ENCODE measurements at regions not wholly inside any gene's neighbourhood (a gene's known extent, or its start where the extent isn't known, plus 50 kb on each side); places are given as distances from the start of the nearest gene placed in this dataset.
"Not testable (repeated sequence)": the region's sequence is repeated elsewhere in the genome, so short reads cannot be mapped to it uniquely, and the experiment has no call there.

- H3K36me3 ChIP-seq = no peaks in the 10 kb centered on the region
- H3K27me3 ChIP-seq = no peaks in the 10 kb centered on the region
- DNase-seq = no peak
- TF ChIP-seq CTCF (IDR thresholded peaks at IDR 0.05) = no peak
- TF ChIP-seq POLR2A (IDR thresholded peaks at IDR 0.05) = no peak
- no peaks in the 10 kb centered on the region for H3K9me3 ChIP-seq
- H3K27ac ChIP-seq = no peak overlapping the region
- intact Hi-C loops (cut with DNase I) = no loop called here
- ATAC-seq = no peak
- H3K4me3 ChIP-seq = no peak overlapping the region
- H3K4me1 ChIP-seq = no peaks in the 10 kb centered on the region
Observed at GRCh38 chr12:17020765-17021164, 414.8 kb upstream of the LMO3 start.

- Histone ChIP-seq H3K36me3 (no peaks in the 10 kb centered on the region), H3K4me3 (no peak overlapping the region), H3K27me3 (no peaks in the 10 kb centered on the region), H3K4me1 (no peaks in the 10 kb centered on the region), H3K9me3 (no peaks in the 10 kb centered on the region), H3K27ac (no peak overlapping the region)
- intact Hi-C loops (cut with DNase I) = no loop called here
- TF ChIP-seq CTCF (IDR thresholded peaks at IDR 0.05) (no peak), POLR2A (IDR thresholded peaks at IDR 0.05) (no peak)
- DNase-seq (no peak), ATAC-seq (no peak)
- WGBS (ENCODE audit: insufficient coverage, low coverage, low lambda C conversion rate, missing lambda C conversion rate) = 39% methylated on average over 3 of the region's 3 CpGs
Observed at GRCh38 chr12:17017402-17017801, 411.4 kb upstream of the LMO3 start.

- H3K36me3 ChIP-seq = no peaks in the 10 kb centered on the region
- H3K4me3 ChIP-seq = no peak overlapping the region
- no peak overlapping the region for H3K27ac ChIP-seq
- 61% methylated on average over 3 of the region's 7 CpGs for WGBS (ENCODE audit: insufficient coverage, low coverage, low lambda C conversion rate, missing lambda C conversion rate)
- no peak for TF ChIP-seq CTCF (IDR thresholded peaks at IDR 0.05)
- TF ChIP-seq POLR2A (IDR thresholded peaks at IDR 0.05) = no peak
- DNase-seq (no peak), ATAC-seq (no peak)
- no peaks in the 10 kb centered on the region for H3K9me3 ChIP-seq
- no peaks in the 10 kb centered on the region for H3K4me1 ChIP-seq
- intact Hi-C loops (cut with DNase I) = no loop called here
- no peaks in the 10 kb centered on the region for H3K27me3 ChIP-seq
Observed at GRCh38 chr12:17016116-17016864, 410.3 kb upstream of the LMO3 start.

- no peaks in the 10 kb centered on the region for H3K36me3 ChIP-seq
- TF ChIP-seq CTCF (IDR thresholded peaks at IDR 0.05) (no peak), POLR2A (IDR thresholded peaks at IDR 0.05) (no peak)
- H3K9me3 ChIP-seq = no peaks in the 10 kb centered on the region
- H3K27me3 ChIP-seq = no peaks in the 10 kb centered on the region
- intact Hi-C loops (cut with DNase I) = no loop called here
- H3K4me1 ChIP-seq = no peaks in the 10 kb centered on the region
- no peak for ATAC-seq
- no peak overlapping the region for H3K27ac ChIP-seq
- WGBS (ENCODE audit: insufficient coverage, low coverage, low lambda C conversion rate, missing lambda C conversion rate) = no CpG with 5 or more reads among the region's 1 CpG
- no peak for DNase-seq
- H3K4me3 ChIP-seq = no peak overlapping the region
Observed at GRCh38 chr12:17015501-17015900, 409.5 kb upstream of the LMO3 start.

GRCh38 chr12:17007442-17008040, 401.6 kb upstream of the LMO3 start:
- H3K4me1 ChIP-seq; intact Hi-C loops (cut with DNase I); H3K9me3 ChIP-seq; ATAC-seq; H3K27me3 ChIP-seq; DNase-seq; H3K36me3 ChIP-seq; H3K4me3 ChIP-seq; H3K27ac ChIP-seq: not testable (repeated sequence)
- 90% methylated on average over 9 of the region's 43 CpGs for WGBS (ENCODE audit: insufficient coverage, low coverage, low lambda C conversion rate, missing lambda C conversion rate)

- WGBS (ENCODE audit: insufficient coverage, low coverage, low lambda C conversion rate, missing lambda C conversion rate) = 80% methylated on average over 6 of the region's 14 CpGs
- H3K4me3 ChIP-seq; H3K9me3 ChIP-seq; ATAC-seq; DNase-seq; H3K36me3 ChIP-seq; H3K4me1 ChIP-seq; intact Hi-C loops (cut with DNase I); H3K27me3 ChIP-seq; H3K27ac ChIP-seq: not testable (repeated sequence)
Observed at GRCh38 chr12:16998538-16998937, 392.6 kb upstream of the LMO3 start.

Data from right lobe of liver (tissue), 6 donors.